CD4-positive, alpha-beta T cell treated with Interleukin-15 for 4 hours (primary cell): ENCODE measurements at regions not wholly inside any gene's neighbourhood (a gene's known extent, or its start where the extent isn't known, plus 50 kb on each side); places are given as distances from the start of the nearest gene placed in this dataset.

ENCODE experiments used
- DNase-seq: peaks from one replicate; pipeline ENCODE4 v3.0.0-alpha.2; 2020; ENCODE audit warnings: low spot score

DNA sequence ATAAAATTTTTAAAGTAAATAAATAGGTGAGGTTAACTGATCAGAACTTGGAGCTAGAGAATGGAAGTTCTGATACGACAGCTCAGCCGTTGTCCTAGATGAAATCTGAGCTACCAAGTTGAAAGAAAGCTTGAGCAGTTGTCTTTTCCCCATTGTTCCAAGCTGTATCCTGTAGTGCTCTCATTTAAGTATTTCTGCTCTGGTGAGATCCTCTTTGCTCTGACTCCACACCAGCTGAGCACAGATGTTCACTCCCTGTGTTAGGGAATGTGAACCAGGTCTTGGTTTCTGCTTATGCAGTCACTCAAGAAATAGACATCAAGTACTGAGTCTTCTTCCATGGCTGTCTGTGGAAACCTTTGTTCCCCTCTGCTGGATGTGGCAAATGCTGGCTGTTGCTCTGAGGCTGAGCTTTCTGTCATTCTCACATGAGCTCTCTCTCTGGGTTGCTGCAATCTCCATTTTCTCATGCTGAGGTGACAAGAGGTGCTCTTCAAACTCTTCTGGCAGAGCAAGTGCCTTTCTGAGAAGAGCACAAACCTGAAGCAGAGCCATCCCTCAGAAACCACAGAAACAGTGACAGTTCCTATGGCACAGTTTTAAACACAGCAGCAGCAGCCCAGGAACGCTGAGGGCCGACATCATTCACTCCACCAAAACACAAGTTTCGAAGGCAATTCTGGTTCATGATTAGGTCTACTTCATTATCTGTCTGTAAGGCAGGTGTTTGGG, 194.1 kb downstream of the SP3 start:
- DNase-seq = no peak

DNA sequence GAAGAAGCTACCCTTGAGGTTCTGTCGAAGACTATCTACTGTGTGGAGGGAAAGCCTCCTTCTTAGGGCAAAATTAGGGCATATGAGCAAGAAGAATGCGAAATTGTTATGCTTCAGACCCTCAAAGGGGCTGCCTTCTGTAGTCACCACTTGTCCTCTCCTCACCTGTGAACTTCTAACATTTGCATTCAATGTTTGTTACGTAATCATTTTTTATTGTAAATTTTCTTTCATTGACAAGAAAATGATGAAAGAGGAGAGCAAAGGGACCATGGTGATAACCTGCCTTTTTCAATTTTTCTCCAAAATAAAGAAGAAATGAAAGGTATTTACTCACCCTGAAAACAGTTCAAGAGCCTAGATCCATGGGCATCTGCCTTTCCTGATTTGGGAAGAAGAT, 193.0 kb downstream of the SP3 start:
- no peak for DNase-seq

- DNase-seq = no peak
These were observed 192.1 kb downstream of the SP3 start for GRCh38 chr2:173773076-173773475.

DNA sequence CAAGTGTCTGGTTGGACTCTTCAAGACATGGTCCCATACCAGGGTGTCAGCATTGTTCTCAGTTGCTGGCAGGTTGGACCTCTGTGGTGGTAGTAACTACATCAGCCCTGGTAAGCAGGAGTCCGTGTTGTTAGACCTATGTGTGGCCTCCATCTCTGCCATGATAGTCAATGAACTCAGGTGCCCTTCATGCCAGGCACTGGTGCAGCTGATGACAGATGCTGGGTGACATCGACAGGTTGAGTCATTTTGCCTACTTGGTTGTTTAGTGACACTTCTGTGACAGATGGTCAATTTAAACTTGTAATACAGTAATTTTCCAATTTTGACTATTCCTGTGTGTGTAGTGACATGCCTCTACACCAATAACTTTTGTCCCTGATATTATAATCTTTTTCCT, 189.7 kb downstream of the SP3 start:
- no peak for DNase-seq

- DNase-seq = no peak
These were observed 182.5 kb downstream of the SP3 start for GRCh38 chr2:173782681-173783080.

DNA sequence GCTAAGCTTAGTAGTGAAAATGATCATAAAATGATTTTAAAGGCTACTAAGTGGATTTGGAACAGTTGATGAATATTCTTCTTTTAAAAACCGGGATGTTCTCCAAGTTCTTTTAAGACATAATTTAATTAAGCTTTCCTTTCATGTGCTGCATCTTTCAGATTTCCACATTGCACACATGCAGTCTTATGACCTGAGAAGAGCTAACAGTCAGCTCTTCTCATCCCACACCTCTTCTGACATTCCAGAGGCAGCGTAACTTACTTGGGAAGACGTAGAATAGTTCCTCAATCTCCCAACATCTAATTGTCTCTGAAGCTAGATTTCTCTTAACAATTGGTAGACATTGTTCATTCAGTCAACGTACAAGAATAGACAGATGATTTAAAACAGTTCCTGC, 181.8 kb downstream of the SP3 start:
- no peak for DNase-seq

DNA sequence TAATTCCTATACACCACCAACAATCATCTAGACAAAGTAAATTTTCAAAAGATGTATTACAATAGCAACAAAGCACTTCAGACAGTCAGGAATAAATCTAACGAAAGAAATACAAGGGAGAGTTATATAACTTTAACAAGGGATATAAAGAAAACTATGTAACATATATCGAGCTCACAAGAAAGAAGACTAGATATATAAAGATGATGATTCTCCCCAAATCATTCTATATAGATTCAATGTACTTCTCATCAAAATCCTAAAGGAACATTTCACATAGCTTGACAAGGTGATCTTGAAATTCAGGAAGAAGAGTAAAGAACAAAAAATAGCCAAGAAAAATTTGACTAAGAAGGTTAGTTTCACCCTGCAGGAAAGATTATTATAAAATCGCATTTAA, 179.4 kb downstream of the SP3 start:
- DNase-seq = no peak

DNA sequence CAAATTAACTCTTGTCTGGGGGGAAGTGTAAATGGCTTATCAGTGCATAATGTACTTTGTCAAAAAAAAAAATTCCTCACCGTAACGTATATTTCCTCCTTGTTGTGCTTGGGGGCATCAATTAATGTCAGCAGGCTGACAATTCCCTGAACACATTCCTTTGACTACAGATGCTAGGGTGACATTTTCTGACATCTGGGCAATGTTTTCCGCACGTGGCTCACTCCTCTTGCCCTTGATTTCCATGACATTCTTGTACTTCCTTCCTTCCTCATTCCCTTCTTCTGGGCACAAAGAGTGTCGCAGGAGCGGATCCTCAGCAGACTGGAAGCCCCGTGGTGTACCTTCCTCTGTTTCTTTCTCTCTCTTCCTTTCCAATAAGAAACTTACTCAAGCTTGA, 173.7 kb downstream of the SP3 start:
- no peak for DNase-seq

DNA sequence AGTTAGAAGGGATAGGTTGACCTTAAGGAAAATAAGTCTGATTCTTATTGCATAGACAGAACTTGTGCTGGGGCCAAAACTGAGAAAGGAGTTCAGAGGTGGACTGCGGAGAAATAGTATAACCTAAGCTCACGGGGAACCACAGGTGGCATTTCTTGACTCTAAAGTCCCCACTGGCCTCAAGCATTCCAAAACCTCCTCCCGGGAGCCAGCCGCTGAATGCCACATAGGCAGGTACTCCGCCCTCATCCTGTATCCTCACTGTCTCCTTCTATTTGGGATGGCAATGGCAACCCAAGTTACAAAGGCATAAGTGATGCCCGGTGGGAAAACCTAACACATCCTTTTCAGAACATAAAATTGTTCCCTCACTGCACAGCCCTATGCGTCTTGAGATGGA, 173.0 kb downstream of the SP3 start:
- no peak for DNase-seq

GRCh38 chr2:173792741-173793140, 172.4 kb downstream of the SP3 start:
- no peak for DNase-seq

DNA sequence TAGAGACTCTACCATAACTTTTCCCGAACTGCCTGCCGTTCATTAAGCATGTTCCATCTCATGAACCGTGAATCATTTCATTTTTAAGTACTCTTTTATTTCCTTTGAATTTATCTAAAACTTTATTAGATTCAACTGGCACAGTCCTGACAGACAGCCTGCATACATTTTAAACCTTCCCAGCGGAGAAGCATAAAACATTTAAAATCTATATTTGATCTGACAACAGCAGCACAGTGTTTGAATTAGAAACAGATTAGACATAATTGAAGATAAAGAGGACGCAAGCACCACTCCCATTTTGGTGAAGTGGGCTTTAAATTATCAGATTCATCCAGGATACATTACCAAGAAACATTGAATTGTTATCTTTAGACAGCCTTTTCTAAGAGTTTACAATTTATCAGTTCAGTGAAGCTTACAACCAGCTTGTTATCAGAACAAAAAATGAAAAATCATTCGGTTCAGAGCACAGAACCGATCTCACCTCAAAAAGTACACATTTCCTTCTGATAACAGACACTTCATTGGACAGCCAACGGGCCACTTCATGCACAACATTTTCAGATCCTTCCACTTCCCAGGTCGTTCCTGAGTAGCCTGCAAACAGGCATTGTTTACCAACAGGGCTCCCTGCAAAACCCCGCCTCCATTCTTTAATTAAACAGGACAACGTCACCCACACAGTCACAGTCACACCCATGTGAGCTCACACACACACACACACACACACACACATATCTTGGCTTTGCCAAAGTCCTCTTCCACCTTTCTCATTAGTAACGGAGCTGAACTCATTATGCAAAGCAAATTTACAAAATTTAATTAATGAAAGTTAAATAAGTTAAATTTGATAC, 171.2 kb downstream of the SP3 start:
- DNase-seq = no peak

DNA sequence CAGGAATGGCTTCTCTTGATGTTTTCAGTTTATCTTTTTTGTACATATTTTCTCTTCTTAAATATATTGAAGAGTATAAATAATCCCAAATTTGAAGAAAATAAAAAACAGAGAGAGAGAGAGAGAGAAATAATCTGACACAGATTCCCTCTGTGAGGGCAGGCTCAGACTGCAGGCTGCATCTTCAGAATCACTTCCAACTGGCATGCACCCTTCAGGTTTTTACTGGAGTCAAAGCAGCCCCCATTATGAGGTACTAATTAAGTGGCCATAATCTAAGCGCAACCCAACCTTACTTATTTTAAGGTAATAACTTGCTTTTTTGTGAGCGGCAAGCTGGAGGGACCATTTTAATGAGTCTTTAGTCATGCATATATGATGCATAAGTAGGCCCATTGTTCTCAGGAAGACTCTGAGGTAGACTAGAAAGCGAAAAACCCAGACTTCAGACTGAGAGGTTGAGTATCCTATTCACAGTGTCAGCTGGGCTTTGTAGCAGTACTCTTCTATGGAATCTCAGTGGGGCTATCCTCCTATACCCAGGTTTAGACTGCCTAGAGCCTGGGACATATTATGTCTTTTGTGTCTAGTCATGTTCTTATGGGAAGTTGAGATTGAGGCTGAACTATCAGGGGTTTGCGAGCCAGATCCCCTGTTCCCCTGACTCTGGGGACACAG, 167.4 kb downstream of the SP3 start:
- DNase-seq = no peak

GRCh38 chr2:173802518-173802917, 162.7 kb downstream of the SP3 start:
- DNase-seq = no peak

DNA sequence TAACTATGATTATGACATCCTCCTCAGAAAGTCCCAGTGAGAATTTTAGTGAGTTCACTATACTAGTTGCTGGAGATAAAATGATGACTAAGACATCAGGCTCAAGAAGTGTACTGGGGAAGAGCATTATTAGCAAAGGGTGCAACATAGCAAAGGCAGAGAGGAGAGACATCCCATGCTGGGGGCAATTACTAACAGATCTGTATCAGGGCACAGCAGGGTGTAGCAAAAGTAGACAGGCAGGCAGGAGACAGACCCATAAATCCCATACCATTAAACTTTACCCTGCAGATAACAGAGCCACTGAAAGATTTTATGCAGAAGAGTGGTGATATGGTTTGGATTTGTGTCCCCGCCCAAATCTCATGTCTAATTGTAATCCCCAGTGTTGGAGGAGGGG, 161.7 kb downstream of the SP3 start:
- no peak for DNase-seq

- no peak for DNase-seq
These were observed 158.4 kb downstream of the SP3 start for GRCh38 chr2:173806761-173807160.

DNA sequence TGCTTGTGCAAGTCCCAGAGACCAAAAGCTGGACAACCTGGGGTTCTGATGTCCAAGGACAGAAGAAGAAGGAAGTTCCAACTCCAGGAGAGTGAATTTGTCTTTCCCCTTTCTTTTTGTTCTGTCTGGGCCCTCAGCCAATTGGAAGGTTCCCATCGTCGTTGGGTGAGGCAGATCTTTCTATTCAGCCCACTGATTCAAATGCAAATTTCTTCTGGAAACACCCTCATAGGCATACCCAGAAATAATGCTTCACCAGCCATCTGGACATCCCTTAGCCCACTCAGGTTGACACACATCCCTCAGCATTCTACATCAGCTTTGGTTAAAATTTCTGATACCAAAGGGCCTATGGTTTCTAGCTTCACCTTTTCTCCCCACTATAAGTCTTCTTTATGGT, 156.5 kb downstream of the SP3 start:
- no peak for DNase-seq

- DNase-seq = no peak
These were observed 152.9 kb downstream of the SP3 start for GRCh38 chr2:173812321-173812720.

- DNase-seq = no peak
These were observed 150.9 kb downstream of the SP3 start for GRCh38 chr2:173814306-173814705.

- DNase-seq = no peak
These were observed 149.4 kb downstream of the SP3 start for GRCh38 chr2:173815772-173816171.

DNA sequence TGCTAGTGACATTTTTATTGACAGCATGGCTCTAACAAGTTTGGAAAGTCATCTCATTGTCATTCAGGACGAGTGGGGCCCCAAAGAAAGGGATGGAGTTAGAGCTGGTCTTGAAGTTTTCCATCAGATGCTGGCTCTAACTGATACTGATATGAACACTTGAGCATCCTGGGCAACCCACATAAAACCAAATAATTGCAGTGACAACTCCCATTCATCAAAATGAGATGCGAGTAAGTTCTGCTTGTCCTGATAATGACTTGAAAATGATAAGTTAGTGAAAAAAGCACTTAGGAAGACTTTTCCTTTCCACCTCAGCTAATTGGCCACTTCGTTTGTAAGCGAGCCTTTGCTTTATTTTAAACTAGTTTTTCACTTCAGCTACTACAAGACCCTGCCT, 147.6 kb downstream of the SP3 start:
- no peak for DNase-seq

DNA sequence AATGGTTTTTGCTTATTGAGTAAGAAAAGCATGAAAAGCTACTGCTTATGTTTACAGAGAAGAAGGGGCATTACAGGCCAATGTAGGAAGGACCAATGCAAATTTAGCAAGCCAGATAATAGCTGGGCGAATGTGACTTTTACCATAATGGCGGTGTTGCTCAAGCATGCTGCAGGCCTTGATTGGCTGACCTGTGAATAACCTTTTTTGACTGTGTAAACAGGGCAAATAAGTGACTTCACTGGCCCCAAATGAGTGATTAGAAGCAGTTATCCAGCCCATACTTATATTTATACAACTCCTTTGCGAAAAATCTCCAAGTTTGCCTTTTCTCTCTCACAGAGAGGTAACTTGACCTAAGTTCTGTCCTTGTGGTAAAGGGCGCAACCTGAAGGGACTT, 146.9 kb downstream of the SP3 start:
- DNase-seq = no peak

- no peak for DNase-seq
These were observed 145.3 kb downstream of the SP3 start for GRCh38 chr2:173819852-173820251.

DNA sequence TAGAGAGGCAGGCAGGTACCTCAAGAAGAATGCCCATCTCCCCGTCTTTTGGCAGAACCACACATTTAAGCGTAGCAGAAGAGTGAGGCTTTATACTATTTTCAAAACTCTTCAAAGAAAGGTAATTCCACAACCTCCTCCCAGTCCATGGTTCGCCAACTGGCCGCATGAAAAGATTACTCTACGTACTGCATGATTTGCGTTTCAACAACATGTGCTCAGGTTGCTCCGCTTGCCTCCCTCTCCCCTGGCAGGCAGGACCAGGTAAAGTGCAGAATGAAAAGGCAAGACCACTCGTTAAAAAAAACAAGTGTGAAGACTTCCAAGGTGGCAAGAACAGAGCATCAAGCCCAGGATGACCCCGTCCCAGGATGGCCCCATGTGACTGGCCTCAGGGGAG, 143.7 kb downstream of the SP3 start:
- no peak for DNase-seq
